GM23248 (cell line): ENCODE measurements at regions not wholly inside any gene's neighbourhood (a gene's known extent, or its start where the extent isn't known, plus 50 kb on each side); places are given as distances from the start of the nearest gene placed in this dataset.

Experiments
- EZH2 ChIP-seq: fragments of 200-600 bp; sonication (generic); IDR thresholded peaks from 2 replicates; pipeline ENCODE4 v1.6.1; 2018; ENCODE audit warnings: antibody characterized with exemption, mild to moderate bottlenecking; ENCODE audit not compliant: insufficient read depth, poor library complexity, severe bottlenecking
- EZH2phosphoT487 ChIP-seq: fragments of 200-600 bp; sonication (generic); IDR thresholded peaks from 2 replicates; pipeline ENCODE4 v1.6.1; 2018; ENCODE audit warnings: antibody characterized with exemption, moderate library complexity, mild to moderate bottlenecking, low read depth; ENCODE audit not compliant: insufficient read depth

- TF ChIP-seq EZH2, result no peak
- TF ChIP-seq EZH2phosphoT487, result no peak
Observed at GRCh38 chr4:24145591-24145990, 255.7 kb upstream of the PPARGC1A start.
